ENCODE measurements at regions not wholly inside any gene's neighbourhood (a gene's known extent, or its start where the extent isn't known, plus 50 kb on each side); places are given as distances from the start of the nearest gene placed in this dataset.

DNA sequence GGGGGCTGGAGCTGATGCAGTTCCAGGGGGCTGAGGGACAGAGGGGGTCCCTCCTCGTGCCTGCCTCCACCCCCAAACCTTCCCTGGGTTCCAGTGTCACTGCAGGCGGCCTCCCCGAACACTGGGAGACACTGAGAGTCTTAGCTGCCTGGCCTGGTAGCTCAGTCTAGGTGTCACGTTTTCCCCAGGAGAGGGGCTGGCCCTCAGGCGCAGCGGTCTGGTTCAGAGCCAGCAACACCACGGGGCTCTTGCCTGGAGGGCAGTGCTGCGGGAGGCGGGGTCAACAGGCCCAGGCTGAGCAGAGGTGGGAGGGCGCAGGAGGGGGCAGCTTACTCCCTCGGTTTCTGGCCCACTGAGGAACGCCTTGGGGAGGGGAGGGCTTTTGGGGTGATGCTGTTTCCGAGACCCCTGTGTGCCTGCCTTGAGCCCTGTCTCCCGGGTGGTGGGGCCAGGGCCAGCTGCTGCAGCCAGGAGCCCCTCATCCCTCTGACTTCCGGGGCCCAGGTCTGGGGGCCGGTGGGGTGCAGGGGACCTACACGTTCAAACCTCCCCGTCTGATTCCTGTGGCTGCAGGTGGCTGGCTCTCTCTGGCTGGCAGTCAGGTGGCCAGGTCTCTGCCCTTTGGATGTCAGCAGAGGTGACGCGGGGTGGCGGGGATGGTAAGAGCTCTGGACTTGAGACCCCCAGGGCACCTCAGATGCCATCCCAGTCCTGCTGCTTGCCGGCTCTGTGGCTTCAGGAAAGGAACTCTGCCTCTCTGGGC lies 89.3 kb upstream of the GSE1 start (continued):
- TF ChIP-seq ZSCAN29 (CRISPR knock-in tag; conservative IDR thresholded peaks at IDR 0.05) (no peak), FOXJ3 (CRISPR knock-in tag; IDR thresholded peaks at IDR 0.05; ENCODE audit: borderline replicate concordance) (no peak), ZNF484 (CRISPR knock-in tag; IDR thresholded peaks at IDR 0.05; ENCODE audit: borderline replicate concordance, low read depth) (no peak; the same call in 1 of the 2 replicates), ZFP36L2 (CRISPR knock-in tag; IDR thresholded peaks at IDR 0.05) (no peak), ZNF292 (CRISPR knock-in tag; IDR thresholded peaks at IDR 0.05; ENCODE audit: borderline replicate concordance, low read depth) (peak; percentile 95), KDM5A (IDR thresholded peaks at IDR 0.05; ENCODE audit: borderline replicate concordance, low read length) (no peak), ZNF563 (CRISPR knock-in tag; IDR thresholded peaks at IDR 0.05) (peak; percentile 31; the same call in 1 of the 2 replicates), SRF (IDR thresholded peaks at IDR 0.05; ENCODE audit: low read depth, low read length) (no peak), HMGA1 (CRISPR knock-in tag; conservative IDR thresholded peaks at IDR 0.05) (no peak), MXI1 (IDR thresholded peaks at IDR 0.05; ENCODE audit: borderline replicate concordance, low read depth, low read length) (no peak; the same call in 2 of the 3 replicates), KLF15 (CRISPR knock-in tag; IDR thresholded peaks at IDR 0.05; ENCODE audit: borderline replicate concordance) (no peak), SSRP1 (CRISPR knock-in tag; IDR thresholded peaks at IDR 0.05) (no peak), EP300 (IDR thresholded peaks at IDR 0.05; ENCODE audit: low read depth in 2 of 2, low read length in 2 of 2) (peak in 1 of 2 experiments; percentile 21; a peak in 2 of 4 replicates), EP300 (CRISPR knock-in tag; IDR thresholded peaks at IDR 0.05; ENCODE audit: borderline replicate concordance) (no peak), CHD4 (IDR thresholded peaks at IDR 0.05; ENCODE audit: borderline replicate concordance, low read length) (no peak), GZF1 (CRISPR knock-in tag; IDR thresholded peaks at IDR 0.05) (no peak; the same call in 1 of the 2 replicates)
- TF ChIP-seq, protein P1, sequence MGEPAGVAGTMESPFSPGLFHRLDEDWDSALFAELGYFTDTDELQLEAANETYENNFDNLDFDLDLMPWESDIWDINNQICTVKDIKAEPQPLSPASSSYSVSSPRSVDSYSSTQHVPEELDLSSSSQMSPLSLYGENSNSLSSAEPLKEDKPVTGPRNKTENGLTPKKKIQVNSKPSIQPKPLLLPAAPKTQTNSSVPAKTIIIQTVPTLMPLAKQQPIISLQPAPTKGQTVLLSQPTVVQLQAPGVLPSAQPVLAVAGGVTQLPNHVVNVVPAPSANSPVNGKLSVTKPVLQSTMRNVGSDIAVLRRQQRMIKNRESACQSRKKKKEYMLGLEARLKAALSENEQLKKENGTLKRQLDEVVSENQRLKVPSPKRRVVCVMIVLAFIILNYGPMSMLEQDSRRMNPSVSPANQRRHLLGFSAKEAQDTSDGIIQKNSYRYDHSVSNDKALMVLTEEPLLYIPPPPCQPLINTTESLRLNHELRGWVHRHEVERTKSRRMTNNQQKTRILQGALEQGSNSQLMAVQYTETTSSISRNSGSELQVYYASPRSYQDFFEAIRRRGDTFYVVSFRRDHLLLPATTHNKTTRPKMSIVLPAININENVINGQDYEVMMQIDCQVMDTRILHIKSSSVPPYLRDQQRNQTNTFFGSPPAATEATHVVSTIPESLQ (CRISPR knock-in tag; conservative IDR thresholded peaks at IDR 0.05) = no peak
- TF ChIP-seq, protein P2, sequence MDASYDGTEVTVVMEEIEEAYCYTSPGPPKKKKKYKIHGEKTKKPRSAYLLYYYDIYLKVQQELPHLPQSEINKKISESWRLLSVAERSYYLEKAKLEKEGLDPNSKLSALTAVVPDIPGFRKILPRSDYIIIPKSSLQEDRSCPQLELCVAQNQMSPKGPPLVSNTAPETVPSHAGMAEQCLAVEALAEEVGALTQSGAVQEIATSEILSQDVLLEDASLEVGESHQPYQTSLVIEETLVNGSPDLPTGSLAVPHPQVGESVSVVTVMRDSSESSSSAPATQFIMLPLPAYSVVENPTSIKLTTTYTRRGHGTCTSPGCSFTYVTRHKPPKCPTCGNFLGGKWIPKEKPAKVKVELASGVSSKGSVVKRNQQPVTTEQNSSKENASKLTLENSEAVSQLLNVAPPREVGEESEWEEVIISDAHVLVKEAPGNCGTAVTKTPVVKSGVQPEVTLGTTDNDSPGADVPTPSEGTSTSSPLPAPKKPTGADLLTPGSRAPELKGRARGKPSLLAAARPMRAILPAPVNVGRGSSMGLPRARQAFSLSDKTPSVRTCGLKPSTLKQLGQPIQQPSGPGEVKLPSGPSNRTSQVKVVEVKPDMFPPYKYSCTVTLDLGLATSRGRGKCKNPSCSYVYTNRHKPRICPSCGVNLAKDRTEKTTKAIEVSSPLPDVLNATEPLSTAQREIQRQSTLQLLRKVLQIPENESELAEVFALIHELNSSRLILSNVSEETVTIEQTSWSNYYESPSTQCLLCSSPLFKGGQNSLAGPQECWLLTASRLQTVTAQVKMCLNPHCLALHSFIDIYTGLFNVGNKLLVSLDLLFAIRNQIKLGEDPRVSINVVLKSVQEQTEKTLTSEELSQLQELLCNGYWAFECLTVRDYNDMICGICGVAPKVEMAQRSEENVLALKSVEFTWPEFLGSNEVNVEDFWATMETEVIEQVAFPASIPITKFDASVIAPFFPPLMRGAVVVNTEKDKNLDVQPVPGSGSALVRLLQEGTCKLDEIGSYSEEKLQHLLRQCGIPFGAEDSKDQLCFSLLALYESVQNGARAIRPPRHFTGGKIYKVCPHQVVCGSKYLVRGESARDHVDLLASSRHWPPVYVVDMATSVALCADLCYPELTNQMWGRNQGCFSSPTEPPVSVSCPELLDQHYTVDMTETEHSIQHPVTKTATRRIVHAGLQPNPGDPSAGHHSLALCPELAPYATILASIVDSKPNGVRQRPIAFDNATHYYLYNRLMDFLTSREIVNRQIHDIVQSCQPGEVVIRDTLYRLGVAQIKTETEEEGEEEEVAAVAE (CRISPR knock-in tag; IDR thresholded peaks at IDR 0.05; ENCODE audit: borderline replicate concordance) = no peak
- TF ChIP-seq, protein P3, sequence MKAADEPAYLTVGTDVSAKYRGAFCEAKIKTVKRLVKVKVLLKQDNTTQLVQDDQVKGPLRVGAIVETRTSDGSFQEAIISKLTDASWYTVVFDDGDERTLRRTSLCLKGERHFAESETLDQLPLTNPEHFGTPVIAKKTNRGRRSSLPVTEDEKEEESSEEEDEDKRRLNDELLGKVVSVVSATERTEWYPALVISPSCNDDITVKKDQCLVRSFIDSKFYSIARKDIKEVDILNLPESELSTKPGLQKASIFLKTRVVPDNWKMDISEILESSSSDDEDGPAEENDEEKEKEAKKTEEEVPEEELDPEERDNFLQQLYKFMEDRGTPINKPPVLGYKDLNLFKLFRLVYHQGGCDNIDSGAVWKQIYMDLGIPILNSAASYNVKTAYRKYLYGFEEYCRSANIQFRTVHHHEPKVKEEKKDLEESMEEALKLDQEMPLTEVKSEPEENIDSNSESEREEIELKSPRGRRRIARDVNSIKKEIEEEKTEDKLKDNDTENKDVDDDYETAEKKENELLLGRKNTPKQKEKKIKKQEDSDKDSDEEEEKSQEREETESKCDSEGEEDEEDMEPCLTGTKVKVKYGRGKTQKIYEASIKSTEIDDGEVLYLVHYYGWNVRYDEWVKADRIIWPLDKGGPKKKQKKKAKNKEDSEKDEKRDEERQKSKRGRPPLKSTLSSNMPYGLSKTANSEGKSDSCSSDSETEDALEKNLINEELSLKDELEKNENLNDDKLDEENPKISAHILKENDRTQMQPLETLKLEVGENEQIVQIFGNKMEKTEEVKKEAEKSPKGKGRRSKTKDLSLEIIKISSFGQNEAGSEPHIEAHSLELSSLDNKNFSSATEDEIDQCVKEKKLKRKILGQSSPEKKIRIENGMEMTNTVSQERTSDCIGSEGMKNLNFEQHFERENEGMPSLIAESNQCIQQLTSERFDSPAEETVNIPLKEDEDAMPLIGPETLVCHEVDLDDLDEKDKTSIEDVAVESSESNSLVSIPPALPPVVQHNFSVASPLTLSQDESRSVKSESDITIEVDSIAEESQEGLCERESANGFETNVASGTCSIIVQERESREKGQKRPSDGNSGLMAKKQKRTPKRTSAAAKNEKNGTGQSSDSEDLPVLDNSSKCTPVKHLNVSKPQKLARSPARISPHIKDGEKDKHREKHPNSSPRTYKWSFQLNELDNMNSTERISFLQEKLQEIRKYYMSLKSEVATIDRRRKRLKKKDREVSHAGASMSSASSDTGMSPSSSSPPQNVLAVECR (CRISPR knock-in tag; IDR thresholded peaks at IDR 0.05; ENCODE audit: borderline replicate concordance) = no peak
